ENCODE measurements at regions not wholly inside any gene's neighbourhood (a gene's known extent, or its start where the extent isn't known, plus 50 kb on each side); places are given as distances from the start of the nearest gene placed in this dataset.
"Not testable (repeated sequence)": the region's sequence is repeated elsewhere in the genome, so short reads cannot be mapped to it uniquely, and the experiment has no call there.

- peak; percentile 17 for DNase-seq
Observed at GRCh38 chr16:5928476-5929065, 831.0 kb upstream of the EEF2KMT start.

GRCh38 chr16:5925850-5926249 lies 828.3 kb upstream of the EEF2KMT start:
- DNase-seq: no peak

GRCh38 chr16:5922686-5923085 lies 825.1 kb upstream of the EEF2KMT start:
- no peak for DNase-seq

GRCh38 chr16:5918567-5919130 lies 821.1 kb upstream of the EEF2KMT start:
- no peak for DNase-seq

- DNase-seq: no peak
Observed at GRCh38 chr16:5917436-5918195, 820.0 kb upstream of the EEF2KMT start.

- DNase-seq: no peak
Observed at GRCh38 chr16:5916711-5917191, 819.2 kb upstream of the EEF2KMT start.

- DNase-seq: no peak
Observed at GRCh38 chr16:5911241-5911640, 813.6 kb upstream of the EEF2KMT start.

GRCh38 chr16:5909556-5909955 lies 812.0 kb upstream of the EEF2KMT start:
- not testable (repeated sequence) for DNase-seq

- DNase-seq: no peak
Observed at GRCh38 chr16:5907544-5907943, 809.9 kb upstream of the EEF2KMT start.

GRCh38 chr16:5906351-5906750 lies 808.8 kb upstream of the EEF2KMT start:
- no peak for DNase-seq

- no peak for DNase-seq
Observed at GRCh38 chr16:5905935-5906334, 808.3 kb upstream of the EEF2KMT start.

GRCh38 chr16:5903832-5904231 lies 806.2 kb upstream of the EEF2KMT start:
- no peak for DNase-seq

- DNase-seq: no peak
Observed at GRCh38 chr16:5903153-5903552, 805.6 kb upstream of the EEF2KMT start.

- no peak for DNase-seq
Observed at GRCh38 chr16:5900046-5900445, 802.5 kb upstream of the EEF2KMT start.

- no peak for DNase-seq
Observed at GRCh38 chr16:5895976-5896375, 798.4 kb upstream of the EEF2KMT start.

GRCh38 chr16:5895137-5895536 lies 797.5 kb upstream of the EEF2KMT start:
- DNase-seq: no peak

GRCh38 chr16:5891296-5891695 lies 793.7 kb upstream of the EEF2KMT start:
- no peak for DNase-seq

- DNase-seq: no peak
Observed at GRCh38 chr16:5885521-5885920, 787.9 kb upstream of the EEF2KMT start.

GRCh38 chr16:5884996-5885395 lies 787.4 kb upstream of the EEF2KMT start:
- DNase-seq: no peak

- DNase-seq: no peak
Observed at GRCh38 chr16:5884339-5884738, 786.7 kb upstream of the EEF2KMT start.

- DNase-seq: no peak
Observed at GRCh38 chr16:5882087-5882640, 784.6 kb upstream of the EEF2KMT start.

- DNase-seq: no peak
Observed at GRCh38 chr16:5875416-5875815, 777.8 kb upstream of the EEF2KMT start.

- no peak for DNase-seq
Observed at GRCh38 chr16:5874899-5875298, 777.3 kb upstream of the EEF2KMT start.

GRCh38 chr16:5873221-5873620 lies 775.6 kb upstream of the EEF2KMT start:
- no peak for DNase-seq

All from midbrain (tissue), 1 donor.